ENCODE measurements at regions not wholly inside any gene's neighbourhood (a gene's known extent, or its start where the extent isn't known, plus 50 kb on each side); places are given as distances from the start of the nearest gene placed in this dataset.

DNA sequence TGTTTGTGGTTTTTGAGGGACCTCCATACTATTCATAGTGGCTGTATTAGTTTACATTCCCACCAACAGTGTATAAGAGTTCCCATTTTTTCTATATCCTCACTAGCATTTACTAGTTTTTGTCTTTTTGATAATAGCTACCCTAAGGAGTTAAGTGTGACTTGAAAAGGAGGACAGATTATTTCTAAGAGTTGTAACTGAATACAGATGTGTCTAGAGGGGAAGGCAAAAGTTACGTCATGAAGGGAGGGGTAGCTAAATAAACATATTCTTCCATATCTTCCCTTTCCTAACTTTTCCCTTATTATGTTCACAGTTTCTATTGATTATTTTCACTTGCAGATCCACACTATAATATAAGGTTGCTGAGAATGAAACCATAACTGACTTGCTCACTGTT, 1315.7 kb upstream of the ZEB2 start:
- no peak for DNase-seq (ENCODE audit: extremely low spot score)
- H3K27ac ChIP-seq (ENCODE audit: low read depth) = no peak overlapping the region
- H3K36me3 ChIP-seq (ENCODE audit: insufficient read depth) = no peaks in the 10 kb centered on the region
- H3K4me3 ChIP-seq (ENCODE audit: low read depth, low read length) = no peak overlapping the region
- WGBS = 81% methylated on average over 1 of the region's 1 CpG
- no peaks in the 10 kb centered on the region for H3K4me1 ChIP-seq (ENCODE audit: insufficient read depth)

DNA sequence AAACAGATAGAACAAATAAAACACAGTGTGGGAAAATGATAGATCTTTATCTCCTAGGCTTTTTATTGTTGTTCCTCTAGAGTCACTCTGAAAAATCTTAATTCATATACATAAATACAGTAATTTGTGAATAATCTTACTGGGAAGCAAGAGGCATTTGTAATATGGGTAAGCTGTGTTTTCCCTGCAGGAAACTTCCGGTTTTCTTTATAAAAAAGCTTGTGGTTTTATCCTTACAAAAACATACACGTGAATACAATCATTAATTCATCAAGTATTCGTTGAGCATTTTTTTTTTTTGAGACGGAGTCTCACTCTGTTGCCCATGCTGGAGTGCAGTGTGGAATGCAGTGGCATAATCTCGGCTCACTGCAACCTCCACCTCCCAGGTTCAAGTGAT, 1312.8 kb upstream of the ZEB2 start:
- 95% methylated on average over 5 of the region's 5 CpGs for WGBS
- H3K36me3 ChIP-seq (ENCODE audit: insufficient read depth) = no peaks in the 10 kb centered on the region
- no peaks in the 10 kb centered on the region for H3K4me1 ChIP-seq (ENCODE audit: insufficient read depth)
- DNase-seq (ENCODE audit: extremely low spot score) = no peak
- H3K4me3 ChIP-seq (ENCODE audit: low read depth, low read length) = no peak overlapping the region
- H3K27ac ChIP-seq (ENCODE audit: low read depth) = no peak overlapping the region

DNA sequence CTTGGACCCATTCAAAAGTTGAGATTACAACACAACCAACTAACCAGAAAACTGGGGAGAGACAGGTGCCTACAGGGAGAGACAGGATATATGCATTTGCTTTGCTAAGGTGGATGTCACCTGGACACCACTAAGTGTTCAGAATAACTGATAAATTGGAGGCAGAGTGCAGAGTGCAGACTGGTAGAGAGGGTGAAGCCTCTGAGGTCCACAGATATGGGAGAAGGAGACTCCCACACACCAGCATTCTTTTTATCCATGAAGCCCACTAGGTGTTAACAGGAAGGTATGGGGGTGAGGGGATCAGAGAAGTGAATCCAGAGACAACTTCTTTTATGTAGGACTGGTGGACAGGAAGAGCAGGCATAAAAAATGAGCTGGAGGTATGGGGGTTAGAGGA, 1310.0 kb upstream of the ZEB2 start:
- H3K36me3 ChIP-seq (ENCODE audit: insufficient read depth) = no peaks in the 10 kb centered on the region
- no peaks in the 10 kb centered on the region for H3K4me1 ChIP-seq (ENCODE audit: insufficient read depth)
- no peak overlapping the region for H3K4me3 ChIP-seq (ENCODE audit: low read depth, low read length)
- DNase-seq (ENCODE audit: extremely low spot score) = no peak
- no peak overlapping the region for H3K27ac ChIP-seq (ENCODE audit: low read depth)

DNA sequence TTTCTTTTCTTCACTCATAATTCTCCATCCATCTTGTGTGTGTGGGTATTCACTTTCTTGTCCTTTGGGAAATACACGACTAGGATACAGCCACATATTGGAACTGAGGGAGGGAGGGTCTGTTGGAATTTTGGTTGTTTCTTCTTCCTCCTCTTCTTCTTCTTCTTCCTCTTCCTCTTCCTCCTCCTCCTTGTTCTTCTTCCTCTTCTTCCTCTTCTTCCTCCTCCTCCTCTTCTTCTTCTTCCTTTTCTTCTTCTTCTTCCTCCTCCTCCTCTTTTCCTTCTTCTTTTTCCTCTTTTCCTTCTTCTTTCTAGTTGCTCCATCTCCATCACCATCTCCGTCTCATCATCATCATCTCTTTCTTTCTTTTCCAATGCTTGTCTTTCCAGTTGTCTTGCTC, 1307.3 kb upstream of the ZEB2 start:
- no peak for DNase-seq (ENCODE audit: extremely low spot score)

DNA sequence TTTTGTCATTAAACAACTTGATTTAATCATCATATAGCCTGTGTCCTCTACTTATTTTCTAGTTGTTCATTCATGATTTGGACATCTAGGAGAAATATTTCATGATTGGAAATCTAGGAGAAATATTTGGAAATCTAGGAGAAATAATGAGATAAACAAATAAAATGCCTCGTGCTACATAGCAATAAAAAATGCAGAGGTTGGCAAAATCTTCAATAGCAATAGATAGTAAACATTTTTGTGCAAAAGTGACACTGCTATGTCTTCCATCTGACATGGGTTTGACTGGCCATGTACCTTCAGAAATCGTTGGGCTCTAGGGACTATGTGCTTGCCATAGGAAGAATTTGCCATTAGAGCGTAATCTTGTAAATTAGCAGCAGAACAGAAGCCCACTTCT, 1304.5 kb upstream of the ZEB2 start:
- Histone ChIP-seq H3K27ac (ENCODE audit: low read depth) (no peak overlapping the region), H3K4me1 (ENCODE audit: insufficient read depth) (no peaks in the 10 kb centered on the region), H3K36me3 (ENCODE audit: insufficient read depth) (no peaks in the 10 kb centered on the region), H3K4me3 (ENCODE audit: low read depth, low read length) (no peak overlapping the region)
- WGBS = 82% methylated on average over 3 of the region's 3 CpGs
- no peak for DNase-seq (ENCODE audit: extremely low spot score)

More for the DNA sequence above, 1307.3 kb upstream of the ZEB2 start:
- Histone ChIP-seq H3K27ac (ENCODE audit: low read depth) (no peak overlapping the region), H3K4me1 (ENCODE audit: insufficient read depth) (no peaks in the 10 kb centered on the region), H3K36me3 (ENCODE audit: insufficient read depth) (no peaks in the 10 kb centered on the region), H3K4me3 (ENCODE audit: low read depth, low read length) (no peak overlapping the region)
- 92% methylated on average over 2 of the region's 2 CpGs for WGBS

DNA sequence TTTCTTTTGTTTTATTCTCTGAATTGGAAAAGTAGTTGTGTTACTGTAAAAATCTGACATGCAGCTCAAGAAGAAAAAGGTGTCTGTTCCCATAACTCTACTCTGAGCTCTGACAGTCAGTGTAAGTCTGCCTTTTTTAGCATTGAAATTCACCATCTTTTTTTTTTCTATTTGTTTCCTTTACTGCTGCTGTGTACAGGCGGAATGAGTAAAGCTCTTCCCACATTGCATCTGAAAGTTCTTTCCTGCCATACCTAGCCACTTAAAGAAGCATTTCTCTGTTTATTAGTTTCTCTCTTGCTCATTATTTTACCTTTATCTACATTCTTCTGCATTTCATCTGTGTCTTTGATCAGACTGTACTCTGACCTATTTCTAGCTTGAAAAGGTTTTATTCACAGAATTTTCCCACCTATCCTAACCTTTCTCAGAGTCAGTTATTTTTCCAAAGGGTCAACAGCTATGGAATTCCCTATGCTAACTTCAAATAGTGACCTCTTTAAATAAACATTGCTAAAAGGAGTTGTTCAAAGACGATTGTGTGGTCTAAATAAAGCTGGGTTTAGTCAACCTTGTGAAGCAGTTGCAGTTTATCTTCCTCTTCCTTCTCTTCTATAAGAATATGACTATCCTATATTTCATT, 1303.1 kb upstream of the ZEB2 start:
- 46% methylated on average over 2 of the region's 2 CpGs for WGBS
- Histone ChIP-seq H3K4me1 (ENCODE audit: insufficient read depth) (no peaks in the 10 kb centered on the region), H3K27ac (ENCODE audit: low read depth) (no peak overlapping the region), H3K4me3 (ENCODE audit: low read depth, low read length) (no peak overlapping the region), H3K36me3 (ENCODE audit: insufficient read depth) (no peaks in the 10 kb centered on the region)
- no peak for DNase-seq (ENCODE audit: extremely low spot score)

DNA sequence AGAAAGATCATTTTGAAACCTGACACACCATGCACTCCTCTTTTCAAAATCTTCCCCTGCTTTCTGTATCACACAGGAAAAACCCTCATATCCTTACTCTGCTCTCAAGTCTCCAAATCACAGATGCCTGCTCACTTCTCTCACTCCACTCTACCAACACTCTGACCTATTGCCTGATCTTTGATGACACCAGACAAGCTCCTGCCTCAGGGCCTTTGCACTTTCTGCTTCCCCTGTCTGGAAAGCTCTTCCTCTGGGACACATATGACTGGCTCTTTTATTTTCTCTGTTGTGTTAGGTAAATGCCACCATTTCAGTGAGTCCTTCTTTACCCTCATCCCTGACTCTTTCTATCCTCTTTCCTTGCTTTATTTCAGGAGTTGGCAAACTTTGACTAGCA, 1300.7 kb upstream of the ZEB2 start:
- DNase-seq (ENCODE audit: extremely low spot score) = no peak
- H3K4me3 ChIP-seq (ENCODE audit: low read depth, low read length) = no peak overlapping the region
- H3K4me1 ChIP-seq (ENCODE audit: insufficient read depth) = no peaks in the 10 kb centered on the region
- no peak overlapping the region for H3K27ac ChIP-seq (ENCODE audit: low read depth)
- H3K36me3 ChIP-seq (ENCODE audit: insufficient read depth) = no peaks in the 10 kb centered on the region

DNA sequence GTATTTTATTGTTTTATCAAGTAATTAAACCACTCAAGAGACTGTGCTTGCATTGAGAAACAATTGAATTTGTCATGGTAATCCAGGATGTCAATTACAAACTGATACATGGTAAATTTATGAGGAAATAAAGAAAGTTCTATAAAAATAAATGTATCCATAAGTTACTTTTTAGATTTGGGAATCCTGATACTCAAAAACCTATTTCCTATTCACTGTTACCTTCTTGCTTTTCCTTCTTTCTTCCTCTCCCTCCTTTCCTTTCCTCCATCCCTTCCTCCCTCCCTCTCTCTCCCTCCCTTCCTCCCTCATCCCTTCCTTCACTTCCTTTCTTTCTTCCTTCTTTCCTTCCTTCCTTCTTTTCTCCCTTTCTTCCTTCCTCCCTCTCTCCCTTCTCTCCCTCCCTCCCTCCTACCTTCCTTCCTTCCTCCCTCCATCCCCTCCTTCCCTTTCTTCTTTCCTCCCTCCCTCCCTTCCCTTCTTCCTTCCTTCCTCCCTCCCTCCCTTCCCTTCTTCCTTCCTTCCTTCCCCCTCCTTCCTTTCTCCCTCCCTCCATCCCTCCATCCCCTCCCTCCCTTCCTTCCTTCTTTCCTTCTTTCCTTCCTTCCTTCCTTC, 1299.1 kb upstream of the ZEB2 start:
- H3K4me1 ChIP-seq (ENCODE audit: insufficient read depth) = no peaks in the 10 kb centered on the region
- no peak overlapping the region for H3K4me3 ChIP-seq (ENCODE audit: low read depth, low read length)
- no peak overlapping the region for H3K27ac ChIP-seq (ENCODE audit: low read depth)
- DNase-seq (ENCODE audit: extremely low spot score) = no peak
- H3K36me3 ChIP-seq (ENCODE audit: insufficient read depth) = no peaks in the 10 kb centered on the region

DNA sequence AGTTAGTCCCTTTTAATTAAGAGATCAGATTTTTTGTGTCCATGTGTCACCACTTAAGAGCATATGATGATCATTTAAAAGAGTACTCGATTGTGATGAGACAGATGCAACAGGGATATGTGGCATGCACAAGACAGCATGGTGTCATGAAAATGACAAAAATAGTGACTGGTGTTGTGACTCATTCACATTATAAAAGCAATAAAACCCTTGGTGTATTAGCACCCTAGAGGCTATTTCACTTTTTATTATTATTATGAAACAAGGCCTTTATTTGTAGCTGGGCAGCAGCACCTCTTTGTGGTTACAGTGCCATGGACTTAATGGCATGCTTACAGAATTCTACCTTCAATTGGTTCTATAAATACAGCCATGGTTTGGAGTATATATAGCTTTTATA, 1296.0 kb upstream of the ZEB2 start:
- no peak overlapping the region for H3K4me3 ChIP-seq (ENCODE audit: low read depth, low read length)
- 87% methylated on average over 1 of the region's 1 CpG for WGBS
- H3K36me3 ChIP-seq (ENCODE audit: insufficient read depth) = no peaks in the 10 kb centered on the region
- no peak for DNase-seq (ENCODE audit: extremely low spot score)
- no peak overlapping the region for H3K27ac ChIP-seq (ENCODE audit: low read depth)
- no peaks in the 10 kb centered on the region for H3K4me1 ChIP-seq (ENCODE audit: insufficient read depth)

DNA sequence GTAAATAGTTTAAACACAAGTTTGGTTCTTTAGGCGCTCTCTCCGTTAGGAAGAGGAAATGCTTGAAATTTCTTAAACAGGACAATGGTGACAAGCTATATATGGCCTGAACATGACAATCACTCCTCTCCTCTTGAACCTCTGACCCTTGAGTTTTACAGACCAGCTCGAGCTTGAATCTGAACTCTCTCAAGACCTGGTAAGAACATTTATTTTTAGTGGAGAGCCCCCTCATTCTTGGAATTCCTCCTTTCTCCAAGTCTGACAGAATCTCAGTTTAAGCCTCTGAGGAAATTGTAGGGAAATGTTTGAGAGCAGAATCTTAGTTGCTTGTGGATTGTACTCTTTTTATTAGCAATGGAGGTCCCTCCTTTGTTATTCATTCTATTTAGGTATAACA, 1293.6 kb upstream of the ZEB2 start:
- H3K27ac ChIP-seq (ENCODE audit: low read depth) = no peak overlapping the region
- no peaks in the 10 kb centered on the region for H3K4me1 ChIP-seq (ENCODE audit: insufficient read depth)
- H3K4me3 ChIP-seq (ENCODE audit: low read depth, low read length) = no peak overlapping the region
- 59% methylated on average over 3 of the region's 3 CpGs for WGBS
- no peaks in the 10 kb centered on the region for H3K36me3 ChIP-seq (ENCODE audit: insufficient read depth)
- no peak for DNase-seq (ENCODE audit: extremely low spot score)

DNA sequence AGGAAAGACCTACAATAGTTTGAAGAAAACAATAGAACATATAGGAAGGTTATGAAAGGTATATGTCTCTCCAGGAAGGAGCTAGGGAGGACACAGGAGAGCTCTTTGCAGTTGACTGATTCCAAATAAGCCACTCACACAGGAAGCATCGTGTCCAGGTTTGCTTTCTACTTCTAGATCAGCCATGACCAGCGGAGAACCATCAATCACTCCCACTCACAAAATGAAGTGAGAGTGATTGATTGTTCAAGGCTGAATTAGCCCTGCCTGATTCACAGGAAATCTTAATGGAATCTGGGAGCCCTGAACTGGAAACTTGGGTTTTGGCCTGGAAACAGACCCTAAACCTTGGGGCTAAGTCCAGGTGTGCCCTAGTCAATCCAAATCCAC, 1292.2 kb upstream of the ZEB2 start:
- no peaks in the 10 kb centered on the region for H3K36me3 ChIP-seq (ENCODE audit: insufficient read depth)
- H3K27ac ChIP-seq (ENCODE audit: low read depth) = no peak overlapping the region
- H3K4me3 ChIP-seq (ENCODE audit: low read depth, low read length) = no peak overlapping the region
- no peak for DNase-seq (ENCODE audit: extremely low spot score)
- H3K4me1 ChIP-seq (ENCODE audit: insufficient read depth) = no peaks in the 10 kb centered on the region
- 86% methylated on average over 2 of the region's 2 CpGs for WGBS

DNA sequence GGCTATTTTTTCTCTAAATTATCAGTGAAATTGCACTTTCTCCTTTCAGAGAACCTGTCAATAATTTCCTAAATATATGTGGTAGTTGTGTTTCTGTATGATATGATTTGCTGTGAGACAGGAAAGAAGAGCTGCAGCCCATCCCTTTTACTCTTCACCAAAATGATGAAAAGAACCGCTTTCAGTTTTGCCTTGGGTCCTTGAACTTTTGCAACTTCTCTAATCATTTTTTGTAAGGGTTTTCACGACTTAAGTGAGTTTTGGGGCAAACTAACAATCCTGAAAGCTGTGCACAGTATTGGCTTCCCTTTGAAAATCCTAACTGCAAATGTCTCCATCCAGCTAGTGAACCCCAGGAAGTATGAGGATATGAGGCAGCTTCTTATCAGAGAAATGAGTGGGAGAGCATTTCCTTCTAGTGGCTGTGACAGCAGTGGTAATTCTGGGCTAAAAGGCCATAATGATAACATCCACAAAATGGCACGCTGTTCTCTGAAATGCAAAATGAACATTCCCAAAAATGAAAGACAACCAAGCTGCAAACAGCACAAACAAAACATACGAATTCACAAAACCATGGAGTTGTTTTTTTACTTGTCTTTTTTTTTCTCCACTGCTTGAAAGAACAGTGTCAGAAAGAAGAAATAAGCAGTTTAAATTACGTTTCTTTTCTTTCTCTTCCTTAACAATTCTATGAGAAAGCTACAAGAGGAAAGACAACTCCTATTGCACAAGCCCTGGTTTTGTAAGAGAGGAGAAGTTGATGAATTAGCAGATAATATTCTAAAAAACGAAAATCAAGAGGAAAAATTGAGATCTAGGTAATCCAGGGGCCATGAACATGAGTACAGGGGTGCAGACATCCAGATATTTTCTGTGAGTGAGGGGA, 1291.6 kb upstream of the ZEB2 start:
- WGBS = 59% methylated on average over 6 of the region's 6 CpGs

DNA sequence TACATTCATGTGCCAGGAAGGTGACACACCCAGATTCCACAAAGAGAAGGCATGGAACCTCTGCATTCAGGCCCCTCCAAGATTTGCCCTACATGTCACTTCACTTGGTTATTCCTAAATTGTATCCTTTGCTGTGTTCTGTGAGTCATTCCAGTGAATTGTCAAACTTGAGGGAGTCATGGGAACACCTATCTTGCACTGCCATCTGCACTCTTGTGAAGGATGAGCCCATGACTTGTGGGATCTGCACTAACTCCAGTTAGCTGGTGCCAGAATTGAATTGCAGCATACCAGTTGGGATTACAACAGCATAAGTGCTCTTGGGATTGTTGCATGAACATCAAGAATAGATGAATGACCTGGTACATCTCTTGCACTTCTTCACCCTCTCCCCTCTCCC, 1288.0 kb upstream of the ZEB2 start:
- DNase-seq (ENCODE audit: extremely low spot score) = no peak
- no peak overlapping the region for H3K4me3 ChIP-seq (ENCODE audit: low read depth, low read length)
- H3K36me3 ChIP-seq (ENCODE audit: insufficient read depth) = no peaks in the 10 kb centered on the region
- no peak overlapping the region for H3K27ac ChIP-seq (ENCODE audit: low read depth)
- no peaks in the 10 kb centered on the region for H3K4me1 ChIP-seq (ENCODE audit: insufficient read depth)

More for the DNA sequence above, 1291.6 kb upstream of the ZEB2 start:
- no peaks in the 10 kb centered on the region for H3K4me1 ChIP-seq (ENCODE audit: insufficient read depth)
- H3K36me3 ChIP-seq (ENCODE audit: insufficient read depth) = no peaks in the 10 kb centered on the region
- H3K27ac ChIP-seq (ENCODE audit: low read depth) = no peak overlapping the region
- no peak for DNase-seq (ENCODE audit: extremely low spot score)
- H3K4me3 ChIP-seq (ENCODE audit: low read depth, low read length) = no peak overlapping the region

DNA sequence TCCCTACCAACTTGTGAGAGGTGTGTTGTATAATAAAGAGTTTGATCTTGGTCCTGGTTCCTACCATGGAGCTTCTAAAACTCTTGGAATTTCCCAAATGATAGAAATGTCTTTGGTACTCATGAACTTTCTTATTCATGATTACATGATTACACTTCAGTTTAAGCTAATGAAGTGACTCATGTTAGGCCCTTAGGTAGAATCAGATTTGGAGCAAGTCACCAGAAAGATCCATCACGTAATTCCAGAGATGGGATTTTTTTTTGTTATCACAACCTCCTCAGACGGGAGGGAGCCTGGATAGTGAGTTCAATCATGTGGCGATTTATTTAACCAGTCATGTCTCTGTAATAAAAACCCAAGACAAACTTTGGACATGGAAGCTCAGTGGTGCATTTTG, 1287.6 kb upstream of the ZEB2 start:
- Histone ChIP-seq H3K4me1 (ENCODE audit: insufficient read depth) (no peaks in the 10 kb centered on the region), H3K27ac (ENCODE audit: low read depth) (no peak overlapping the region)

More for the DNA sequence above, 1287.6 kb upstream of the ZEB2 start:
- Histone ChIP-seq H3K36me3 (ENCODE audit: insufficient read depth) (no peaks in the 10 kb centered on the region), H3K4me3 (ENCODE audit: low read depth, low read length) (no peak overlapping the region)
- 95% methylated on average over 3 of the region's 3 CpGs for WGBS
- DNase-seq (ENCODE audit: extremely low spot score) = no peak
